ENCODE measurements at regions not wholly inside any gene's neighbourhood (a gene's known extent, or its start where the extent isn't known, plus 50 kb on each side); places are given as distances from the start of the nearest gene placed in this dataset.

DNA sequence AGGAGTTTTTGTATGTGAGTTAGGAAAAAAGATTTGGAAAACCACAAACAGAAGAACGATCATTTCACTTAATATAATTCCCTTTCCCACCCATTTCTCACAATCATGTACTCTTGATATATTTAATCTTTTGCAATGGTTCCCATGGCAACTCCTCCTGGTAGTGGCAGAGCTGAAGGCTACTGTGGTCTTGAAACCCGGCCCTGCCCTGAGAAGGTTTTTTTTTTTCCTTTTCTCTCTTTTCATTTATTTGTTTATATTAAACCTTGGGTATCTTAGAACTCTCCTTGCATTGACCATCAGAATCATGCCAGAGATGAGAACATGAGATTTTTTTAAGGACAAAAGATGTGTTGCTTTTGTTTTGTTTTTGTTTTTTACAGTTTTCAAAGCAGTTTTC is 566.1 kb upstream of the NRP1 start:
- Histone ChIP-seq H3K9me3 (ENCODE audit: control insufficient read depth, low read depth, low read length) (no peaks in the 10 kb centered on the region), H4K5ac (ENCODE audit: insufficient read length, low read depth, low read length) (no peak overlapping the region)

More for the DNA sequence above, 566.1 kb upstream of the NRP1 start:
- Mint-ChIP-seq H3K27ac (no peak overlapping the region), H3K4me3 (no peak overlapping the region), H3K4me1 (peaks cover 2 to 9% of the 10 kb centered on the region in 2 experiments; a peak in 3 of 4 replicates), H3K9me3 (peaks cover 3 to 7% of the 10 kb centered on the region in 2 experiments; a peak in 3 of 5 replicates), H3K27me3 (ENCODE audit: low read depth) (no peaks in the 10 kb centered on the region), H3K36me3 (ENCODE audit: insufficient read depth in 1 of 3, low read depth in 3 of 3) (peaks cover 2 to 8% (median 3%) of the 10 kb centered on the region in 3 experiments; a peak in 5 of 7 replicates)
- H3K9ac ChIP-seq (ENCODE audit: extremely low read depth, insufficient read length, low read length), result no peak overlapping the region
- H2BK12ac ChIP-seq (ENCODE audit: insufficient read length, low read depth, low read length), result no peak overlapping the region
- no peak overlapping the region for H2BK5ac ChIP-seq (ENCODE audit: insufficient read length, low read length)
- H4K91ac ChIP-seq (ENCODE audit: insufficient read length, low read depth, low read length), result no peak overlapping the region
- H3K79me1 ChIP-seq (ENCODE audit: insufficient read depth, low read depth, low read length, poor library complexity, severe bottlenecking), result no peaks in the 10 kb centered on the region
- no peak overlapping the region for H4K8ac ChIP-seq (replicated peaks; ENCODE audit: insufficient read length, low read depth, low read length)
- no peak for DNase-seq
- H3K27me3 ChIP-seq (ENCODE audit: insufficient read depth, low read length), result no peaks in the 10 kb centered on the region
- no peaks in the 10 kb centered on the region for H3K79me2 ChIP-seq (ENCODE audit: insufficient read depth, low read length)
- H3K23me2 ChIP-seq (ENCODE audit: insufficient read length, low read depth, low read length, poor library complexity, severe bottlenecking), result no peaks in the 10 kb centered on the region
- no peak overlapping the region for H3K4me2 ChIP-seq (ENCODE audit: insufficient read depth, insufficient read length, low read length)
- no peak overlapping the region for H2AFZ ChIP-seq (ENCODE audit: low read length)
- H3K18ac ChIP-seq (ENCODE audit: insufficient read length, low read depth, low read length), result no peak overlapping the region
- H2BK120ac ChIP-seq (ENCODE audit: low read depth, low read length, poor library complexity, severe bottlenecking), result no peak overlapping the region
- no peak overlapping the region for H3T11ph ChIP-seq (ENCODE audit: low read length)
- H4K20me1 ChIP-seq (ENCODE audit: control insufficient read depth, insufficient read depth, insufficient read length), result no peaks in the 10 kb centered on the region
- no peak overlapping the region for H3K56ac ChIP-seq (ENCODE audit: insufficient read length, low read depth, low read length)
- H3K4ac ChIP-seq (ENCODE audit: low read depth, low read length), result no peak overlapping the region
- no peak overlapping the region for H2BK15ac ChIP-seq (ENCODE audit: low read depth, low read length)
- H3K23ac ChIP-seq (ENCODE audit: insufficient read length, low read depth, low read length), result no peak overlapping the region
- H3K4me1 ChIP-seq (ENCODE audit: insufficient read depth, low read length), result no peaks in the 10 kb centered on the region
- TF ChIP-seq, protein P1, sequence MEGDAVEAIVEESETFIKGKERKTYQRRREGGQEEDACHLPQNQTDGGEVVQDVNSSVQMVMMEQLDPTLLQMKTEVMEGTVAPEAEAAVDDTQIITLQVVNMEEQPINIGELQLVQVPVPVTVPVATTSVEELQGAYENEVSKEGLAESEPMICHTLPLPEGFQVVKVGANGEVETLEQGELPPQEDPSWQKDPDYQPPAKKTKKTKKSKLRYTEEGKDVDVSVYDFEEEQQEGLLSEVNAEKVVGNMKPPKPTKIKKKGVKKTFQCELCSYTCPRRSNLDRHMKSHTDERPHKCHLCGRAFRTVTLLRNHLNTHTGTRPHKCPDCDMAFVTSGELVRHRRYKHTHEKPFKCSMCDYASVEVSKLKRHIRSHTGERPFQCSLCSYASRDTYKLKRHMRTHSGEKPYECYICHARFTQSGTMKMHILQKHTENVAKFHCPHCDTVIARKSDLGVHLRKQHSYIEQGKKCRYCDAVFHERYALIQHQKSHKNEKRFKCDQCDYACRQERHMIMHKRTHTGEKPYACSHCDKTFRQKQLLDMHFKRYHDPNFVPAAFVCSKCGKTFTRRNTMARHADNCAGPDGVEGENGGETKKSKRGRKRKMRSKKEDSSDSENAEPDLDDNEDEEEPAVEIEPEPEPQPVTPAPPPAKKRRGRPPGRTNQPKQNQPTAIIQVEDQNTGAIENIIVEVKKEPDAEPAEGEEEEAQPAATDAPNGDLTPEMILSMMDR (conservative IDR thresholded peaks at IDR 0.05), result no peak
- H2AK5ac ChIP-seq (ENCODE audit: insufficient read length, low read length), result no peak overlapping the region
- no peak overlapping the region for H2BK20ac ChIP-seq (ENCODE audit: low read depth, low read length, poor library complexity, severe bottlenecking)
- WGBS (ENCODE audit: extremely low coverage, insufficient read length, low lambda C conversion rate), result no CpG with 5 or more reads among the region's 2 CpGs
- H3K14ac ChIP-seq (ENCODE audit: insufficient read depth, low read length), result no peak overlapping the region
- H3K27ac ChIP-seq (ENCODE audit: insufficient read length, low read depth, low read length), result no peak overlapping the region

Measured in H9 (cell line).